HG02759 (cell line): ENCODE measurements at regions not wholly inside any gene's neighbourhood (a gene's known extent, or its start where the extent isn't known, plus 50 kb on each side); places are given as distances from the start of the nearest gene placed in this dataset.
"Not testable (repeated sequence)": the region's sequence is repeated elsewhere in the genome, so short reads cannot be mapped to it uniquely, and the experiment has no call there.

Experiments
- ATAC-seq: cut with Tn5 transposase; IDR thresholded peaks from one replicate; pipeline ENCODE4 v1.9.1; 2021; ENCODE audit warnings: mild to moderate bottlenecking, moderate library complexity; ENCODE audit not compliant: unreplicated experiment

DNA sequence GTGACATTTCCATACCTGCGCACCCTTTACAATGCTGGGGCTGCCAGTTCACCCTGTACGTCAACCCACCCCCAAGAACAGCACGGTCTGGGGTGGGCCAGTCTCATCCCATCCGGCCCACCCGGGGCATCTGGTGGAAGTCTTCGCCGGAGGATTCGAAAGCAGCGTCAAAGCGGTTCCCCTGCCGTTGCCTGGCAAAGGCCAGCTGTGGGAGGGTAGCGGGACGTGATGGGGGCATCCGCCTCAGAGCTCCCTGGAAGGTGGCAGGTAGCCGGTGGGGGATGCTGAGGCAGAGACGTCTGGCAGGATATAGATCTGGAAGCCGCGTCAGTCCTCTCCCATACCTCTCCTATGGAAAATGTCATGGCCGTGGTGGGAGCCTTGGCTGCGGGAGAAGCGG, 749.1 kb upstream of the DEFB115 start:
- ATAC-seq: not testable (repeated sequence)

GRCh38 chr20:30511322-30512030, 746.0 kb upstream of the DEFB115 start:
- ATAC-seq: no peak

GRCh38 chr20:30513050-30513628, 744.3 kb upstream of the DEFB115 start:
- no peak for ATAC-seq

DNA sequence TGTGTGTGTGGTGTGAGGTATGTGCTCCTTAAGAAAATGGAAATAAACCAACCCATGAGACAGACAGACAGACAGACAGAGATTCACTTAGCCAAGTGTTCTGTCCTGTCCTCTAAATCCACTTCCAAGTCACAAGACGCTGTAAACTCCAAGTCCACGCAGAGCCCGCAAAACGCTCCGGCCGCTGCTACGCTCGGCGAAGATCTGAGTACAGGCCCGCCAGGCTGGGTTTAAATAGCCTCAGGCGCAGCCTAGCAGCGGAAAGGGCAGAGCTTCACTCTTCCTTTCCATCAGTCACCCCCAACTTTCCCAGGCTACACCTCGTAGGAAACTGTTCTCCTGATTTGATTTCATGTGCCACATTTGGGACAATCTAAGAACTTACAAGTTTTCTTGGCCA, 741.5 kb upstream of the DEFB115 start:
- ATAC-seq: not testable (repeated sequence)

DNA sequence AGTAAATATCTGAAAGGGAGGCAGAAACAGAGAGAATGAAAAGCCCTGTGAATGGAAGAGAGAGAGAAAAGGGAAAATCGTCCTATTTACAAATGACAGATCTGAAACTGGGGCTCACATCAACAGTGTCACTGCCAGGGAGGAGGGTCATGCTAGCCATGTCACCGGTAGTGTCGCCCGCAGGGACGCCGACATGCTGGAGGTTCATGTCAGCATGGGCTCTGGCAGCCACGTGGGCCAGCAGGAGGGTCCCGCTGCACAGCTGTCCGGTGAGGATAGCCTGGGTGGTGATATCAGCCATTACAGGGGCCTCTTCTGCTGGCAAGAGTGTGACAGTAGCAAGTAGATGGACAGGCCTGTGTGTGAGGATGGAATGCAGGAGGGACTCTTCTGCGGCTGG, 738.6 kb upstream of the DEFB115 start:
- not testable (repeated sequence) for ATAC-seq

DNA sequence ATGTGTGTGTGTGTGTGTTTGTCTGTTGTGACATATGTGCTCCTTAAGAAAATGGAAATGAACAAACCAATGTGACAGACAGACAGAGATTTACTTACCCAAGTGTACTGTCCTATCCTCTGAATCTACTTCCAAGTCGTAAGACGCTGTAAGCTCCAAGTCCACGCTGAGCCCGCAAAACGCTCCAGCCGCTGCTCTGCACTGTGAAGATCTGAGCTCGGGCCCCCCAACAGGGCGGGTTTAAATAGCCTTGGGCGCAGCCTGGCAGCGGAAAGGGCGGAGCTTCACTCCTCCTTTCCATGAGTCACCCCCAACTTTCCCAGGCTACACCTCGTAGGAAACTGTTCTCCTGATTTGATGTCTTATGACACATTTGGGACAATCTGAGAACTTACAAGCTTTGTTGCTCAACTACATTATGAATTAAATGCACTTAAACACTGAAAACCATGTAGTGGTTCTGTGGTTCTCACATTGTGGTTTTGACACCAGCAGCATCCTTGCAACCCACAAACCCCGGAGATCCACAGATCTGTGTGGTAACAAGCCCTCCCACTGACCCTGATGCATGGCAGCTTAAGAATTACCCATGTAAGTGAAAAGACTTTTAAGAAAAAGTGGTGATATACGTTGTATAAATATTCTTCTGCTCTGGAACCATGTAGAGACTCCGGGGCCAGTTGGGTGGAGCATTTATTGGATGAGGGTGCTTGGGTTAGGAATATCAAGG, 735.6 kb upstream of the DEFB115 start:
- ATAC-seq: not testable (repeated sequence)

- not testable (repeated sequence) for ATAC-seq
These were observed 733.3 kb upstream of the DEFB115 start for GRCh38 chr20:30524155-30524554.

GRCh38 chr20:30524761-30525160, 732.7 kb upstream of the DEFB115 start:
- not testable (repeated sequence) for ATAC-seq

DNA sequence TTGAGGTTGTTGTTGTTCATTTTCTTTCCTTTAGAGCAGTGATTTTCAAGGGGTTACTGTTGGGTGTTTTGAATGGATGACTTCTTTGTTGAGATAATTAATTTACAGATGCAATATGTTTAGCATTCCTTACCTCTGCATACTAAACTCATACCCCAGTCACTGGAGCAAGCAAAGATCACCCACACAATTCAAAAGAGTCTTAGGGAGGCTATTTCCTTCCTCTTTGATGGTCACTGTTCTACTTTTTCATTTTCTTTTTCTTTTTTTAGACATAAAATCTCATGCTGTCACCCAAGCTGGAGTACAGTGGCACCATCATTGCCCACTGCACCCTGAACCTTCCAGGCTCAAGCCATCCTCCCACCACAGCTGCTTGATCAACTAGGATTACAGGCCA, 723.8 kb upstream of the DEFB115 start:
- ATAC-seq: not testable (repeated sequence)

DNA sequence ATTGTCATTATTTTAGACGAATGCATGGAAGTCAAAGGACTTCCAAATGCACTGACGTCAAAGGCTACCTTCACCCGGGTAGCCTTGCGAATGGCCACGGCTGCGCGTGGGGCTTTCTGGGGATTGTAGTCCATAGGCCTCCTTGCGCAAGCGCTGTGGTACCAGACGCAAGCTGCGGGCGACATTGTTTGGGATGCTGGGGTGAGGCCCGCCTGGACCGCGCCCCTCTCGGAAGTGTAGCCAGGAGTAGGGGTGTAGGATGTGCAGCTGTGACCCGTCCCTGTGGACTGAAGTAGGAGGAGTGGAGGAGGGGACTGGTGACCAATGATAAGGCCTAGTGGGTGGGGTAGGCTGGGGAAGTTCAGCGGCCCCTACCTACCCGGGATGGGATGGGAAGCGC, 720.0 kb upstream of the DEFB115 start:
- ATAC-seq: not testable (repeated sequence)

DNA sequence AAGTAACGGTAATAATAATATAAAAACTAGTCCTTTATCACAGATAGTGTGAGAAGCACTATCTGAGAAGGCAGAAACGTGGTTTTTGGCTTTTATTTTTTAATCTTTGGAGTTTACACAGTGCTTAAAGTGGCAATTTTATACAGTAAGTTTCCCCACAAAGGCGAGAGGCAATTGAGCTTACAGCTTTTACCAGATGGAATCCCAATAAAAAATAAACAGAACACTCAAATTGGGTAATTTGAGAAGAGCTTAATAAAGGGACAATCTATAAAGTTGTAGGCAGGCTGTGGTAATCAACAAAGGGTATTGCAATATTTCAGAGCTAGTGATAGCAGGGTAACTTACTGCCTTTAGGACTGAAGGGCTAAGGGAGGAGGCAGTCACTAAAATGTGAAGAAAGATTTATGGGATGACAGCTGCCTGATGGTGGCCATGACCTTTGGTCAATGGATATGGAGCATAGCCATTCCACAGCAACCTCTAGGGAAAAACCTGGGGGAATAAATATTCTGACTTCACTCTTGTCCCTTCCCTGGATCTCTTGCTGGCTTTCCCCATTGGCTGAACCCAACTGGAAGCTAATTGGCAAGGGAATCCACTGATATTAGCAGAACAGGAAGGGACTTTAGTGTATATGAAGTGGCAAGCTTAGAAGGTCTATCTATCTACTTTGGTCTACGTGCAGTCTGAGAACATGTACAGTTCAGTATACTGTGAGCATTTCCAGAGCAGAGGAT, 717.0 kb upstream of the DEFB115 start:
- ATAC-seq: not testable (repeated sequence)

GRCh38 chr20:30551236-30551635, 706.2 kb upstream of the DEFB115 start:
- not testable (repeated sequence) for ATAC-seq

DNA sequence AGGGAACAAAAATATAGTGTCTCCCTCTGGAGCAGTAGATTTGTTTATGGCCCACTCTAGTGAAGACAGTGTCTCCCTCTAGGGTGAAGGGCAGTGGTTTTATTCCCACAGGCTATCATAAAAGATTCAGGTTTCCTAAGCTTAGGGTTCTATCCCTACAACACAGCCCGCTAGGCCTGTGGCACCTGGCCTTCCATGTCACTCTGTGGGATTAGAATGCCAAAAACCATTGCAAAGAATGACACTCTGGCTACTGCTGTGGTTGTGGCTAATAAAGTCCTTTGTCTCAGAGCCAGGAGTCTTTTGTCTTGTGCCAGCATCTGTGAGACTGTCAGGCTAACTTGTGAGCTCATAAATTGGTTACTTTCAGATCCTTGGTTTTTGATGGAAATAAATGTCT, 700.7 kb upstream of the DEFB115 start:
- not testable (repeated sequence) for ATAC-seq

DNA sequence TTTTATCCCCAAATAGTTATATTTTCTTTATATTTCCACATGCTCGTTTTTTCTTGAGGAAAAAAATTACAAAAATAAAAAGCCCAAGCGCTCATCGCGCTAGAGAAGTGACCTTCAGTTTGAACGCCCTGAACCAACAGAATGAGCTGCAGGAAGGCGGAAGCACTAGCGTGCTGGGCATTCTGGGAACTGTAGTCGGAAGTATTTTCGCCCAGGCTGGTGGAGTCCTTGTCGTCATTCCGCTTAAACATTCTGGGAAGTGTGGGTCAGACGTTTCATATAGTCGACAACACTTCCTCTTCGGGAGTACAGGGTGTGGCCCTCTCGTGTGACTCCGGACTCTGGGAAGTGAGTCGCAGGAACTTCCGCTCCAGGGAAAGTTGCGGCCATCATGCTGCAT, 692.4 kb upstream of the DEFB115 start:
- ATAC-seq: not testable (repeated sequence)

DNA sequence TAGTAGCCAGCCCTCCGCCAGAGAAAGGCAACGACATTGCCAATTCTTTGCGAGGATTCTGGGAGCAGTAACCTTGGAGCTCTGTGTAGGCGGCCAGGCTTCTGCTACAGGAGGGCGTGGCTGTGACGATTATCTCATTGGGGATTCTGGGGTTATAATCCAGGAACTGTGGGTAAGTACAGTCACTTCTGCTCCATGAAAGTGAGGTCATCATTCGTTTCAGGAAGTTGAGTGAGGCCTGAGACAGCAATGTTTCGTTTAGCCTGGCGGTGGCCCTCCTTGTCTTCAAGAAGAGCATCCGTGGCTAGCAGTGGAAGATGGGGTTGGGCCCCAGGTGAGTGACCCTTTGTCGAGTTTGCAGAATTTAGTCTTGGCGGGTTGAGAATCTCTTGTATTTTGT, 687.6 kb upstream of the DEFB115 start:
- not testable (repeated sequence) for ATAC-seq

GRCh38 chr20:30570622-30571021, 686.8 kb upstream of the DEFB115 start:
- ATAC-seq: not testable (repeated sequence)

- not testable (repeated sequence) for ATAC-seq
These were observed 683.1 kb upstream of the DEFB115 start for GRCh38 chr20:30574337-30574736.

DNA sequence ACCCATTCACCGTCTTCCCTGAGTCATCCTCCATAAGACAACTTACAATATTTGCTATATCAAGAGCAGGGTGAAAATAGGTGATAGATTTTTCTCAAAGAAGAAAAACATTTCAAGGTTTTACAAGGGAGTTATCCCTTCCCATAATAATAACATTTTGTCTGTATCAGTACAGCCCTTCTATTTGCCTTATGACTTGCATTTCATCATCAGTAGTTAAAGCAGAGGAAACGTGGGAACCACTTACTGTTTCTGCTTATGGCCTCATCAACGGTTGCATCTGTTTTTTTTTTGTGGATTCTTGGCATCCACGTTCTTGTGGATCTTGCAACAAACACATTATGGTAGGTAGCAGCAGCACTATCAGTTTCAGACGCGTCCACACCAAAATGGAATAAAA, 678.4 kb upstream of the DEFB115 start:
- ATAC-seq: not testable (repeated sequence)

DNA sequence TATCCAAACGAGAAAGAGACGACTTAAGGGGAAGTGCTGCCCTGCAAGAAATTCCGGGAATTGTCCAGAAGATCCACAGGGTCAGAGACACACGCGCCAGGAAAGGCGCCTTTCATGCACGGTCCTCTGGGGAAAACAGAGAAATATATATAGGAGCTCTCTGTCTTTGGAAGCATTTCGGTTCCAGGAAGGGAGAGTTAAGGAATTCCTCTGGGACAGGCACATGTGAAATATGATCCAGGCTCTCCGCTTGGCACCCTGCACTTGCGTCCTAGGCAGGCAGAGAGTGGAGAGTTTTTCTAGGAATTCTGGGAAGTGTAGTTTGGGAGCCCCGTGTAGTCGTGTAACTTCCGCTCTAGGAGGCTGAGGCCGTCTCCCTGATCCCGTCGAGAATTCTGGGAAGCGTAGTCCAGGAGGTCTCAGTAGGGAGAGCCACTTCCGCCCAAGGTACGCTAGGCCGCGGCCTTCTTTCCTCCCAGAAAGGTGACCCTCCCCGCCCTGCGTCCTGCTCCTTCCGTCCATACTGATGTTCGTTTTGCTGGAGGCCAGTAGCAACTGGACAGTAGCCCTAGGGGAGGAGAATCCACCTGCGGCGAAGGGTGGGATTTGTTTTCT, 677.5 kb upstream of the DEFB115 start:
- not testable (repeated sequence) for ATAC-seq

- ATAC-seq: not testable (repeated sequence)
These were observed 675.6 kb upstream of the DEFB115 start for GRCh38 chr20:30581839-30582238.

- not testable (repeated sequence) for ATAC-seq
These were observed 673.1 kb upstream of the DEFB115 start for GRCh38 chr20:30584403-30584802.
